ENCODE measurements at regions not wholly inside any gene's neighbourhood (a gene's known extent, or its start where the extent isn't known, plus 50 kb on each side); places are given as distances from the start of the nearest gene placed in this dataset.

DNA sequence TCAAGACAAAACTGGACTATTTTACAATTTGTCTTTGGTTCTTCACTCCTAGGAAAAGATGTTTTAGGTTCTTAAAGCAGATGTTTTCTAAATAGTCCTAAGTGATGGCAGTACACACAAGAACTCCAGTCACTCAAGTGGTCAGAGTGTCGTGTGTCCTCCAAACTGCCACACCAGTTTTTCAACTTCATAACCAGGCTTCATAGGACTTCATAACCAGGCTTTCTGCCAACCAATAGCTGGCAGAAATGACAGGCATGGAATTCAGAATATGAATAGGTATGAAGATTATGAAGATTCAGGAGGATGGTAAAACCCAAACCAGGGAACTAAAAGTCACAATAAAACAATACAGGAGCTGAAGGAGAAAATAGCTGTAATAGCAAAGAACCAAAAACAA lies 721.2 kb upstream of the SEMA3D start:
- TF ChIP-seq, protein P1, sequence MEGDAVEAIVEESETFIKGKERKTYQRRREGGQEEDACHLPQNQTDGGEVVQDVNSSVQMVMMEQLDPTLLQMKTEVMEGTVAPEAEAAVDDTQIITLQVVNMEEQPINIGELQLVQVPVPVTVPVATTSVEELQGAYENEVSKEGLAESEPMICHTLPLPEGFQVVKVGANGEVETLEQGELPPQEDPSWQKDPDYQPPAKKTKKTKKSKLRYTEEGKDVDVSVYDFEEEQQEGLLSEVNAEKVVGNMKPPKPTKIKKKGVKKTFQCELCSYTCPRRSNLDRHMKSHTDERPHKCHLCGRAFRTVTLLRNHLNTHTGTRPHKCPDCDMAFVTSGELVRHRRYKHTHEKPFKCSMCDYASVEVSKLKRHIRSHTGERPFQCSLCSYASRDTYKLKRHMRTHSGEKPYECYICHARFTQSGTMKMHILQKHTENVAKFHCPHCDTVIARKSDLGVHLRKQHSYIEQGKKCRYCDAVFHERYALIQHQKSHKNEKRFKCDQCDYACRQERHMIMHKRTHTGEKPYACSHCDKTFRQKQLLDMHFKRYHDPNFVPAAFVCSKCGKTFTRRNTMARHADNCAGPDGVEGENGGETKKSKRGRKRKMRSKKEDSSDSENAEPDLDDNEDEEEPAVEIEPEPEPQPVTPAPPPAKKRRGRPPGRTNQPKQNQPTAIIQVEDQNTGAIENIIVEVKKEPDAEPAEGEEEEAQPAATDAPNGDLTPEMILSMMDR (IDR thresholded peaks at IDR 0.05), result no peak
- TF ChIP-seq POLR2A (IDR thresholded peaks at IDR 0.05), result no peak
